ENCODE measurements at regions not wholly inside any gene's neighbourhood (a gene's known extent, or its start where the extent isn't known, plus 50 kb on each side); places are given as distances from the start of the nearest gene placed in this dataset.

DNA sequence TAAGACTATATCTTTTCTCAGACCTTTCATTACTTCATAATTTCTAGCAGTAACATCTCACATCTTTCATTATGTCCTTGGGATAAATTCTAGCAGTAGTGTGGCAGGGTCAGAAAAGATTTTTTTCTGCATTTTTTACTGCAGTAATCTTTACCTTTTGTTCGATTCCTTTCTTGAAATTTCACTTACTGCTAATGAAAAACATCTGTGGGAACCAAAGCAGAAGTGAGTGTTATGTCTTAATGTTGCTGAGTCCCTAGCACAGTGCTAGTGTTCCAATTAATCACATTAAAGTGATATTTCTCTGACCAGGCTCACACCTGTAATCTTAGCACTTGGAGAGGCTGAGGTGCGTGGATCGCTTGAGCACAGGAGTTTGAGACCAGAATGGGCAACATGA lies 123.6 kb downstream of the EHF start:
- TF ChIP-seq CTCF (IDR thresholded peaks at IDR 0.05) (no peak), POLR2A (IDR thresholded peaks at IDR 0.05) (no peak)

Measured in prostate gland (tissue), 2 donors.